G401.6 (cell line): ENCODE measurements at regions not wholly inside any gene's neighbourhood (a gene's known extent, or its start where the extent isn't known, plus 50 kb on each side); places are given as distances from the start of the nearest gene placed in this dataset.

ENCODE experiments used
- FAIRE-seq: peaks from 2 replicates; lab custom pipeline; 2012; peaks lifted over from hg19 to GRCh38; lab: Jason Lieb, UNC

DNA sequence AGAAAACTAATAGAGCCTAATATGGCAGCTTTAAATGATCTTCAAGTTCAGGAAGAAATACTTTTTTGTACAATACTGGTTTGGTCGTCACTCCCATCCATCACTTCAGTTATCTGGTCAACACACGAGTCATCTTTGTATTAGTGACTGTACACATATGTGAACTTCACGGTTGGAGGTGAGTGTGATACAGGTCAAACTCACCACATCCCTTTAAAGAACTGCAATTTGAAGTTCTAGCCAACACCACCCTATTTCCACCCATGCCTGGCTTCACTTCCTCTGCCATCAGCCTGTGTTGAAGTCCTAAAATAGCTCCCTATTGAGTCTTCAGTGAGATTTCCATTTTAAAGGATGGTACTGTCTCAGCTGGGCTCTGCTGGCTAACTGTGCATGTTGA, 361.9 kb downstream of the TXNL1 start:
- no peak for FAIRE-seq

DNA sequence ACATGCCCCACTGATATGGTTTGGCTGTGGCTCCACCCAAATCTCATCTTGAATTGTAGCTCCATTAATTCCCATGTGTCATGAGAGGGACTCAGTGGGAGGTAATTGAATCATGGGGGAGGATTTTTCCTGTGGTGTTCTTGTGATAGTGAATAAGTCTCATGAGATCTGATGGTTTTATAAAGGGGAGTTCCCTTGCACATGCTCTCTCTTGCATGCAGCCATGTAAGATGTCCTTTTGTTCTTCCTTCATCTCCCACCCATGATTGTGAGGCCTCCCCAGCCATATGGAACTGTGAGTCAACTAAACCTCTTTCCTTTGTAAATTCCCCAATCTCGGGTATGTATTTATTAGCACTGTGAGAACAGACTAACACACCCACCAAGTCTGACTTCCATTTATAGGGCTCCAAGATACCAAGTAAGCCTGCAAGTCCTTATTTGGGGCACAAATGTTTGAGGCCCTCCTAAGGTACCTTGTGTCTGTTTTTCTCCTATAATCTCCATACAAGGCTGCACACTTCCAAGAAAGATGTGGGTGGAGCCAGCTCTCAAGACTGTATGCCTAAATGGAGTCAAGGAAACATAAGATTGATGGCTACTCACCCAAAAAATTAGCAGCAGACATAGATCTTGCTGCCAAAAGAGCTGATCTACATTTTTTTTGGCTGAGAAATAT, 364.7 kb downstream of the TXNL1 start:
- FAIRE-seq, result no peak

- FAIRE-seq, result no peak
Measured at GRCh38 chr18:56270671-56271250, 367.6 kb downstream of the TXNL1 start.

GRCh38 chr18:56269958-56270357, 368.4 kb downstream of the TXNL1 start:
- no peak for FAIRE-seq

- no peak for FAIRE-seq
Measured at GRCh38 chr18:56268952-56269351, 369.4 kb downstream of the TXNL1 start.

GRCh38 chr18:56267334-56267733, 371.1 kb downstream of the TXNL1 start:
- no peak for FAIRE-seq

- FAIRE-seq, result no peak
Measured at GRCh38 chr18:56258178-56258577, 380.2 kb downstream of the TXNL1 start.

DNA sequence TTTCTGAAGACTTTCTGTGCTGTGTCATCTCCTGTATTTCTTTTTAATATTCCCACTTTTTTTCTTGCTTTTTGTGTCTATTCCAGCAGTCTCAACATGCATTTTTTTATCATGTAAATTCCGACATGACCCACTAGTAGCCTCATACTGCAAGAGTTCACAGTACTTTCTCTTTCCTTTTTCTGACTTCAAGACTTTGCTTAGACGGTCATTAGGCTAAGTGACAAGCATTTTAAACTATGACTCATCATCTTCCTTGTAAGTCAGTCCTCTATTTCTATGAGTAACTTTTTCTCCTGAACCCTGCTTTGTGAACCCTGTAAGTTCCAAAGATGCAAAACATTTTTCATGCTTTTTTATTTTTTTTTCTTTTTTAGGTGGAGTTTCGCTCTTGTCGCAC, 381.2 kb downstream of the TXNL1 start:
- no peak for FAIRE-seq

DNA sequence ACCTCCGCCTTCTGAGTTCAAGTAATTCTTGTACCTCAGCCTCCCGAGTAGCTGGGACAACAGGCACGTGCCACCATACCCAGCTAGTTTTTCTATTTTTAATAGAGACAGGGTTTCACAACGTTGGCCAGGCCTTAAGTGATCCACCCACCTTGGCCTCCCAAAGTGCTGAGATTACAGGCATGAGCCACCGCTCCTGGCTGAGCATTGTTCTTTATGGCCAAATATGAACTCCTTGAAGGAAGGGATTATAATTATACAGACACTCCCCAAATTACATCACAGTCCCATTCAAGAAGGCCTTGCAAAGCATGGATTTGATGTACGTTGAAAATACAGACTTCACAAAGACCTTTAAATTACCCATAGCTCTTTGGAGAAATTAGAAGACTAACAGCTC, 381.7 kb downstream of the TXNL1 start:
- FAIRE-seq, result no peak

- FAIRE-seq, result no peak
Measured at GRCh38 chr18:56255381-56255780, 383.0 kb downstream of the TXNL1 start.

GRCh38 chr18:56252456-56252855, 385.9 kb downstream of the TXNL1 start:
- no peak for FAIRE-seq

DNA sequence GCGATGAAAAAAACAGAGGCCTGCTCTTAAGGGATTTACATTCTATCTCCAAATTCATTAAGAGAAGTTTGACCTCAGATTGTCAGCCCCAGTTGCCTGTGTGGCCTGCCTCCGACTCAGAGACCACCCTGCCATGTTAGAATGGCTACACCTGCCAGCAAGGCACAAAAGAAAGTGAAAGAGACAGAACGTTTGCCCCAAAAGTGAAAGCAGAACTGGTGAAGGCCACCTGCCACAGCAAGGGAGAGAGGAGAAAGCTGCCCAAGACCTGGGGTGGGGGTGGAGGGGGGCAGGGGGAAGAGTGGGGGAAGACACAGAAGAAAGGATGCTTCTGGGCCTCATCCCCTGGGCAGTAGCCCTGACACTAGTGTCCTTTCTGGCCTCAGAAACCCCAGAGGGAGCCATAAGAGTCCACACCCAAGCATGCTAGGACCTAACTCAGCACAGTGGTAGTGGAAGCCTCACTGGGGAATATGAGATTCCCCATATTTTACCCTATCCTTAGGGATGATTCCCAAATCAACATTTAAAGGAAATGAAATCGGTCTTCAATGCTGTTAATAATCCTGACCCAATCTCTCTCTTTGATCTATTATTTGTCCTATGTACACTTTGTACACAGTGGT, 389.7 kb downstream of the TXNL1 start:
- no peak for FAIRE-seq

DNA sequence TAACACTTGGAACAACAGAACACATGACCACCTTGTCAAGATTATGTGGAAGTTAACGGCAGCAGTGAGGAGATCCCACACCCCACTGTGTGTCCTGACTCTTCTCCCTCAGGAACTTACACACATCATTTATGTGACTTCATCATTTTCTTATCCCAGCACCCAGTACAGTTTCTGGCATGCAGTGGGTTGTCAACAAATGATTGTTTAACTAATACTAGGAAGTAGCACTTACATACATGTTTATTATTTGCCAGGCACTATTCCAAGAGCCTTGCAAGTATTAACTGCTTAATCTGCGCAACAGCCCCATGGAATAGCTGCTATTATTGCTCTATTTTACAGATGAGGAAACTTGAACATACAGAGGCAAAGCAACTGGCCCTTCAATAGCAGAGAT, 391.5 kb downstream of the TXNL1 start:
- FAIRE-seq, result no peak

DNA sequence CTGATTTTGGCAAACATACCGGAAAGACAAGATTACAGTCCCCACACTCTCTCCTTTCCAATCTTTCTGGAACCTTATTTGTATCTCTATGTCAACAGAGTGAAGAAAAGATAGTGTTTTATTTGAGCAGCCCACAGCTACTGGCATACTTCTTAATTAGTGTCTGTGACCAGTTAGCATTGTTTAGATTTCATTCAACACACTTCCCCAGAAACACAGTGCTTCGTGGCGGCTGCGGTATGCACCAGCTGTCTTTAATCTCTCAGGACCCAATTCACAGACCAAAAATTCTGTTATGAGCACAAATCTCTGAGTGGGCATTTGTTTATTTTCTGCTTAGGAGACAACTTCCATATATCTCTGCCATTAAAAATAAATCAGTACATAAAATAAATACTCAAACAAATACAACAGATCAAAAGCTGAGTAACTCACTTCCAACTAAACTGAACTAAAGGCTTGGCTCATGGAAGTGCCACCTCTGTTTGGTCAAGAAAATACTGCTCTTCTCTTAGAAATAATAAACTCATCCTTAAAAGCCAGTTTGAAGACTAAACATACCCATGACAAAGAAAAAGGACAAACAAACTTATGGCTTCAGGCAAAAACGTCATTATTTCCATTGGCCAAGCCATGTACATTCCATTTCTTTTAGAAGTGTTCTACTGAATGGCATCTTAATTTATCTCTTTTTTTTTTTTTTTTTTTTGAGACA, 392.4 kb downstream of the TXNL1 start:
- no peak for FAIRE-seq

DNA sequence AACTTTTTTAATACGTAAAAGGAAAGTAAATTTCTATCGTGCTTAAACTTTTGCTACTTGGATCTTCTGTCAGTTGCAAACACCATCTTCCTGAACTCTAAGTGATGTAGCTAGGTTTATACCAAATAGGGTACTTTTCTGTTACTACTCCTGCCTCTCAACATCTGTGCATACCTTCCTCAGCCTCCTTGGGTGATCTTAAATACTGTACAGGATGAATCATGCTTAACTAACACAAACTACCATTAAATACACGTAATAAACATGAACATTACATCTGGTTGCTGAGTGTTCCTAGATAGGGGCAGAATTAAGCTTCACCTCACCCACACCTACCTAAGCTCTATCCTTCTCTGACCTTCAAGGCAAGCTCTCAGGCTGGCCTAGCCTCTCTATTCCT, 398.0 kb downstream of the TXNL1 start:
- no peak for FAIRE-seq

GRCh38 chr18:56238576-56238975, 399.8 kb downstream of the TXNL1 start:
- no peak for FAIRE-seq

- FAIRE-seq, result no peak
Measured at GRCh38 chr18:56235481-56236013, 402.8 kb downstream of the TXNL1 start.

DNA sequence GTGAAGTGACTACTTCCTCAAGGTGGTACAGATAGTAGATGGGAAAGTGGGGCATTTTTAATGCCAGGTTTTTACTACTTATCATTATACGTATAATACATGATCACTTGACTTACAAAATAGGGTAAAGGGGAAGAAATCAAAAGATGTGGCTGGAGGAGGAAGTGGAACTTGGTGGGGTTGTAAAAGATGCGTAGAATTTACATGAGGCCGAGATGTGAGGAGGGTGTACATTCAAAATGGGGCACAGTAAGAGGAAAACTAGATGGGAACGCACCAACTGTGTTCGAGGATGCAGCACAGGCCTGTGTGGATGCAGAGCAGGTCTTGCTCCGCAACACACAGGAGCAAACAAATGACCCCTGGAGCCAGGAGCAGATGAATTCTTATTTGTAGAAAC, 403.3 kb downstream of the TXNL1 start:
- no peak for FAIRE-seq

DNA sequence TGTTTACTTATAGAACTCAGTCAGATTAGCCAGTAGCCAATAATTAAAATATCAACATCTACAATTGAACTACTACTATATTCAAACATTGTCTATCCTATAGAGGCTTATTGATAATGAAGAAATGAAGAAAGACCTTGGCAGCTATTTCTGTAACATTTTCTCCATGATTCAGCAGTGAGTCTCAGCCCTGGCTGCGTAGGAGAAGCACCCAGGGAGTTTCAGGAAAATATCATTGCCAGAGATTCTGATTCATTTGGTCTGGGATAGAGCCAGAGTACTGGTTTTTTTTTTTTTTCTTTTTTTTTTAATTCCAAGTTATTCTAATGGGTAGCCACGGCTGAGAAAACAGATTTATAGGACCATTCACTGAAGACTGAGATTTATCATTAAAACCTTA, 404.8 kb downstream of the TXNL1 start:
- FAIRE-seq, result no peak

GRCh38 chr18:56226025-56226424, 412.4 kb downstream of the TXNL1 start:
- FAIRE-seq, result no peak

GRCh38 chr18:56224669-56225561, 413.5 kb downstream of the TXNL1 start:
- FAIRE-seq, result no peak
